ENCODE measurements at regions not wholly inside any gene's neighbourhood (a gene's known extent, or its start where the extent isn't known, plus 50 kb on each side); places are given as distances from the start of the nearest gene placed in this dataset.

DNA sequence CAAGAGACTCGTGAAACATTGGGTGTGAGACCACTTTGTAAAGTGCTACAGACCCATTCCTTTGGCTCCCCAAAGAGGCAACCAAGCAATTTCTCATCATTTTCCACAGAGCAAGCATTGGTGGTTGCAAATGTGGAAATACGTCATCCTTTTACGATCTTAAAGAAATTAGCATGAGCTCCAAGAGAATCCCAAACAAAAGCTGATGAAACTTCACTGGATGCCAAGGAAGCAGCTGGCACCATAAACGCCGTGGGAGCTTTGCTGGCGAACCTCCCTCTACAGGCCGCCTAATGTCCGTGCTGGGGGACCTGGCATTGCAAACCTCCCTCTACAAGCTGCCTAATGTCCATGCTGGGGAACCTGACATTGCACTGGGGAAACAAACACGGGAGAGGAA is 432.4 kb downstream of the ACTL7B start:
- no peaks in the 10 kb centered on the region for H3K79me1 ChIP-seq (ENCODE audit: low read depth in 1 of 2, low read length in 2 of 2)
- no peak overlapping the region for H4K91ac ChIP-seq (ENCODE audit: insufficient read depth, low read depth, low read length)
- no peak for DNase-seq
- no peak overlapping the region for H4K5ac ChIP-seq (ENCODE audit: low read depth, low read length)
- ChIA-PET POLR2A (ENCODE audit: unreplicated experiment) (no interaction called here), CTCF (no interaction called here)
- H3K9ac ChIP-seq (ENCODE audit: low read depth, low read length) = no peak overlapping the region
- TF ChIP-seq SMC3 (IDR thresholded peaks at IDR 0.05; ENCODE audit: low read depth, low read length) (no peak), FOS (IDR thresholded peaks at IDR 0.05; ENCODE audit: low read depth, low read length) (no peak), RAD21 (IDR thresholded peaks at IDR 0.05; ENCODE audit: low read length) (no peak), POLR2A (IDR thresholded peaks at IDR 0.05; ENCODE audit: low read depth, low read length) (no peak), MAFK (IDR thresholded peaks at IDR 0.05; ENCODE audit: low read depth, low read length) (no peak), MAZ (IDR thresholded peaks at IDR 0.05; ENCODE audit: borderline replicate concordance, low read depth, low read length) (no peak), RCOR1 (IDR thresholded peaks at IDR 0.05; ENCODE audit: insufficient replicate concordance, low read length) (no peak), RFX5 (IDR thresholded peaks at IDR 0.05; ENCODE audit: low read depth, low read length) (no peak), CHD1 (IDR thresholded peaks at IDR 0.05; ENCODE audit: low read depth, low read length) (no peak), CEBPB (IDR thresholded peaks at IDR 0.05; ENCODE audit: low read depth, low read length) (no peak)
- TF ChIP-seq, protein P1, sequence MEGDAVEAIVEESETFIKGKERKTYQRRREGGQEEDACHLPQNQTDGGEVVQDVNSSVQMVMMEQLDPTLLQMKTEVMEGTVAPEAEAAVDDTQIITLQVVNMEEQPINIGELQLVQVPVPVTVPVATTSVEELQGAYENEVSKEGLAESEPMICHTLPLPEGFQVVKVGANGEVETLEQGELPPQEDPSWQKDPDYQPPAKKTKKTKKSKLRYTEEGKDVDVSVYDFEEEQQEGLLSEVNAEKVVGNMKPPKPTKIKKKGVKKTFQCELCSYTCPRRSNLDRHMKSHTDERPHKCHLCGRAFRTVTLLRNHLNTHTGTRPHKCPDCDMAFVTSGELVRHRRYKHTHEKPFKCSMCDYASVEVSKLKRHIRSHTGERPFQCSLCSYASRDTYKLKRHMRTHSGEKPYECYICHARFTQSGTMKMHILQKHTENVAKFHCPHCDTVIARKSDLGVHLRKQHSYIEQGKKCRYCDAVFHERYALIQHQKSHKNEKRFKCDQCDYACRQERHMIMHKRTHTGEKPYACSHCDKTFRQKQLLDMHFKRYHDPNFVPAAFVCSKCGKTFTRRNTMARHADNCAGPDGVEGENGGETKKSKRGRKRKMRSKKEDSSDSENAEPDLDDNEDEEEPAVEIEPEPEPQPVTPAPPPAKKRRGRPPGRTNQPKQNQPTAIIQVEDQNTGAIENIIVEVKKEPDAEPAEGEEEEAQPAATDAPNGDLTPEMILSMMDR (conservative IDR thresholded peaks at IDR 0.05; ENCODE audit: low read depth, low read length) = no peak
- TF ChIP-seq, protein P2, sequence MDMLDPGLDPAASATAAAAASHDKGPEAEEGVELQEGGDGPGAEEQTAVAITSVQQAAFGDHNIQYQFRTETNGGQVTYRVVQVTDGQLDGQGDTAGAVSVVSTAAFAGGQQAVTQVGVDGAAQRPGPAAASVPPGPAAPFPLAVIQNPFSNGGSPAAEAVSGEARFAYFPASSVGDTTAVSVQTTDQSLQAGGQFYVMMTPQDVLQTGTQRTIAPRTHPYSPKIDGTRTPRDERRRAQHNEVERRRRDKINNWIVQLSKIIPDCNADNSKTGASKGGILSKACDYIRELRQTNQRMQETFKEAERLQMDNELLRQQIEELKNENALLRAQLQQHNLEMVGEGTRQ (IDR thresholded peaks at IDR 0.05; ENCODE audit: low read depth, low read length) = no peak
- no peak overlapping the region for H3K4ac ChIP-seq (ENCODE audit: low read depth, low read length)
- no peaks in the 10 kb centered on the region for H3K9me1 ChIP-seq (ENCODE audit: insufficient read depth, low read length)
- H2BK15ac ChIP-seq (ENCODE audit: low read depth, low read length) = no peak overlapping the region
- H2BK20ac ChIP-seq (ENCODE audit: low read depth, low read length) = no peak overlapping the region
- intact Hi-C loops (cut with micrococcal nuclease) = no loop called here
- no peak overlapping the region for H3K14ac ChIP-seq (replicated peaks; ENCODE audit: low read depth, low read length)
- no peak overlapping the region for H4K8ac ChIP-seq (ENCODE audit: low read depth in 2 of 2, low read length in 2 of 2)
- in situ Hi-C loops (cut with MboI; ENCODE audit: low sequenced_read_pairs) = no loop called here
- no peak overlapping the region for H2AFZ ChIP-seq (replicated peaks; ENCODE audit: low read length, poor library complexity)
- H3K4me3 ChIP-seq (ENCODE audit: insufficient read depth, low read depth, low read length) = no peak overlapping the region
- no peak overlapping the region for H3K4me2 ChIP-seq (ENCODE audit: low read depth, low read length)
- no peaks in the 10 kb centered on the region for H3K9me3 ChIP-seq (ENCODE audit: control insufficient read depth, insufficient read depth, low read length)
- H2BK5ac ChIP-seq (ENCODE audit: low read depth, low read length, poor library complexity, severe bottlenecking) = no peak overlapping the region
- no TSS peak for BruUV-seq (replicated peaks)
- no peak overlapping the region for H3K23ac ChIP-seq (ENCODE audit: low read depth, low read length)
- ATAC-seq (ENCODE audit: low read depth) = no peak
- dilution Hi-C loops (cut with HindIII; ENCODE audit: low sequenced_read_pairs, unreplicated experiment) = no loop called here
- no peak overlapping the region for H2AK9ac ChIP-seq (replicated peaks; ENCODE audit: low read depth, low read length, poor library complexity)
- no peaks in the 10 kb centered on the region for H4K20me1 ChIP-seq (ENCODE audit: insufficient read depth, low read length)
- no CpG with 5 or more reads among the region's 9 CpGs for WGBS, 2 experiments (ENCODE audit: extremely low coverage in 2 of 2, insufficient read length in 1 of 2)
- H3K27ac ChIP-seq (ENCODE audit: insufficient read depth, low read length) = no peak overlapping the region
- H2BK120ac ChIP-seq (ENCODE audit: low read depth, low read length) = no peak overlapping the region
- H3K4me1 ChIP-seq (ENCODE audit: control insufficient read depth, insufficient read depth, low read length) = no peaks in the 10 kb centered on the region
- no peak overlapping the region for H3K56ac ChIP-seq (ENCODE audit: extremely low read depth, insufficient read depth, low read length)
- no peaks in the 10 kb centered on the region for H3K36me3 ChIP-seq (ENCODE audit: control insufficient read depth, insufficient read depth, low read length)
- H2AK5ac ChIP-seq (ENCODE audit: low read depth, low read length) = no peak overlapping the region
- H3K18ac ChIP-seq (ENCODE audit: low read depth, low read length) = no peak overlapping the region
- no peaks in the 10 kb centered on the region for H3K27me3 ChIP-seq (ENCODE audit: control insufficient read depth, insufficient read depth, low read length)
